ENCODE measurements at regions not wholly inside any gene's neighbourhood (a gene's known extent, or its start where the extent isn't known, plus 50 kb on each side); places are given as distances from the start of the nearest gene placed in this dataset.

GRCh38 chr3:20523293-20523692 is 337.3 kb upstream of the SGO1 start:
- TF ChIP-seq EZH2 (IDR thresholded peaks at IDR 0.05; ENCODE audit: borderline replicate concordance, low read depth, low read length, poor library complexity, severe bottlenecking) (no peak), CTCF (conservative IDR thresholded peaks at IDR 0.05; ENCODE audit: low read depth, low read length) (no peak)

Data from A673 (cell line).